Fibroblast of villous mesenchyme (primary cell): ENCODE measurements at regions not wholly inside any gene's neighbourhood (a gene's known extent, or its start where the extent isn't known, plus 50 kb on each side); places are given as distances from the start of the nearest gene placed in this dataset.

ENCODE experiments used
- DNase-seq: peaks from one replicate; pipeline ENCODE4 v3.0.0-alpha.2; 2010; ENCODE audit warnings: low read depth
- H3K4me3 ChIP-seq: 2 replicates; pipeline ENCODE4 v1.5.1; 2011; ENCODE audit warnings: low read depth, mild to moderate bottlenecking, low read length
- TF ChIP-seq, protein P1 (sequence below): IDR thresholded peaks from 2 replicates; pipeline ENCODE4 v1.5.1; 2012; ENCODE audit warnings: low read depth, mild to moderate bottlenecking, low read length; ENCODE audit not compliant: insufficient read depth

GRCh38 chr3:107962037-107962436 lies 128.8 kb downstream of the CD47 start:
- TF ChIP-seq, protein P1, sequence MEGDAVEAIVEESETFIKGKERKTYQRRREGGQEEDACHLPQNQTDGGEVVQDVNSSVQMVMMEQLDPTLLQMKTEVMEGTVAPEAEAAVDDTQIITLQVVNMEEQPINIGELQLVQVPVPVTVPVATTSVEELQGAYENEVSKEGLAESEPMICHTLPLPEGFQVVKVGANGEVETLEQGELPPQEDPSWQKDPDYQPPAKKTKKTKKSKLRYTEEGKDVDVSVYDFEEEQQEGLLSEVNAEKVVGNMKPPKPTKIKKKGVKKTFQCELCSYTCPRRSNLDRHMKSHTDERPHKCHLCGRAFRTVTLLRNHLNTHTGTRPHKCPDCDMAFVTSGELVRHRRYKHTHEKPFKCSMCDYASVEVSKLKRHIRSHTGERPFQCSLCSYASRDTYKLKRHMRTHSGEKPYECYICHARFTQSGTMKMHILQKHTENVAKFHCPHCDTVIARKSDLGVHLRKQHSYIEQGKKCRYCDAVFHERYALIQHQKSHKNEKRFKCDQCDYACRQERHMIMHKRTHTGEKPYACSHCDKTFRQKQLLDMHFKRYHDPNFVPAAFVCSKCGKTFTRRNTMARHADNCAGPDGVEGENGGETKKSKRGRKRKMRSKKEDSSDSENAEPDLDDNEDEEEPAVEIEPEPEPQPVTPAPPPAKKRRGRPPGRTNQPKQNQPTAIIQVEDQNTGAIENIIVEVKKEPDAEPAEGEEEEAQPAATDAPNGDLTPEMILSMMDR: no peak
- no peak overlapping the region for H3K4me3 ChIP-seq
- no peak for DNase-seq

DNA sequence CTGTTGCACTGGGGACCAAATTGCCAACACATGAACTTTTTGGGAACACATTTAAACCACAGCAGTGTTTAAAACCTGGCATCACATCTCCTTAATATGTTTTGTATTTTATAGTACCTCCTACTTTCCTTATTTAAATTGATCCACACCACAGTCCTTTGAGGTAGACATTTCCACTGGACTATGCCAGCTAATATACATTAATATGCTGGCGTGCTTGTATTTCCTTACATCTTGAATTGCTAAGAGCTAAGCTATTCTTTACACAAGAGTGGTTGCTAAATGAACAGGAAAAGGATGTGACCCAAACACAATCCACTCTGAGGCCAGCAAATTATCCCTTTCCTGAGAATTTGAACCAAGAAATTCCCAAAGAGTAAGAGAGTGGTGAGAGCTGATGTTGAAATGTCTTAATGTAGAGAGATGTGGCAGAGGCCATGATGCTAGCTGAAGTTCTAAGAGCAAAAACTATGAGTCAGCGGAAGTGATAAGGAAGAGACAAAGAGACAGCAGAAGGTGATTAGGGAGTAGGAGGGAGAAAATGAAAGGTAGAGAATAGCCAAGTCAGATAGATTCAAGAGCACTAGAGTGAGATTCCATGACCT lies 131.2 kb downstream of the CD47 start:
- DNase-seq: peak; percentile 5
- TF ChIP-seq, protein P1: no peak

DNA sequence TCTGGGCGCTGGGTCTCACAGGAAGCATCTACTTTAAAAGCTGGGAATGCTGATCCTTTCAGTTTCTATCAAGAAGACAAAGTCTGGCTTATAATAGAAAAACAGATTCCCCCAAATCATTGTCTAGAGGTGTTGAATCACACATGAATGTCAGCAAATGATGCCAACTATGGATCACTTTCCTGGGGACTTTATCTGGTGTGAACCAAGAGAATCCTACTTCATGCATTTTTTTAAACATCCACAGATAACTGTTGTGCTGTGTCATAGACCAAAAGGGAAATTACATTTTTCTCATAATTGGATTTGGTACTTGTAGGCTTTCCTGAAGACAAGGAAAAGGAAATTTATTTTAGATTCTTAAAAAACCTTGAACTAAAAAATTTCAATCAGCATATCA lies 132.7 kb downstream of the CD47 start:
- no peak overlapping the region for H3K4me3 ChIP-seq
- no peak for DNase-seq
- TF ChIP-seq, protein P1: no peak

More for the DNA sequence above, 131.2 kb downstream of the CD47 start:
- H3K4me3 ChIP-seq: no peak overlapping the region

GRCh38 chr3:107956991-107957900 lies 133.6 kb downstream of the CD47 start:
- peak overlapping the region; percentile 21 for H3K4me3 ChIP-seq
- TF ChIP-seq, protein P1: no peak
- DNase-seq: peak; percentile 80

GRCh38 chr3:107954845-107955244 lies 136.0 kb downstream of the CD47 start:
- no peak for DNase-seq
- H3K4me3 ChIP-seq: no peak overlapping the region
- TF ChIP-seq, protein P1: no peak

DNA sequence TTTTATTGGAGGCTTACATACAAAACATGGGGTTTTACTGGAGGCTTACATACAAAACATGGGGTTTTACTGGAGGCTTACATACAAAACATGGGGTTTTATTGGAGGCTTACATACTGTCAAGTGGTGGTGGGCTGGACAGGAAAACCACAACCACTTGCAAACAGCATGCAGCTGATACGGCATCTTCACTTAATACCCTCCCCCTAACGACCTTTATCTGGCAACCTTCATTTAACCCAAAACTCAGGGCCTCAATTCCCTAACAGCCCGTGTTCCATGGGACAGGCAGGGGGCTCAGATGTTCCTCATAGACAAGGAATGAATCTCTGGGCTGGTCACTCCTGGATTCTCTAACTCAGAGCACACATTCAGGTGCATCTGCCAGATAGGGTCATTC lies 137.1 kb downstream of the CD47 start:
- TF ChIP-seq, protein P1: no peak
- H3K4me3 ChIP-seq: no peak overlapping the region
- no peak for DNase-seq
